ENCODE measurements at regions not wholly inside any gene's neighbourhood (a gene's known extent, or its start where the extent isn't known, plus 50 kb on each side); places are given as distances from the start of the nearest gene placed in this dataset.

DNA sequence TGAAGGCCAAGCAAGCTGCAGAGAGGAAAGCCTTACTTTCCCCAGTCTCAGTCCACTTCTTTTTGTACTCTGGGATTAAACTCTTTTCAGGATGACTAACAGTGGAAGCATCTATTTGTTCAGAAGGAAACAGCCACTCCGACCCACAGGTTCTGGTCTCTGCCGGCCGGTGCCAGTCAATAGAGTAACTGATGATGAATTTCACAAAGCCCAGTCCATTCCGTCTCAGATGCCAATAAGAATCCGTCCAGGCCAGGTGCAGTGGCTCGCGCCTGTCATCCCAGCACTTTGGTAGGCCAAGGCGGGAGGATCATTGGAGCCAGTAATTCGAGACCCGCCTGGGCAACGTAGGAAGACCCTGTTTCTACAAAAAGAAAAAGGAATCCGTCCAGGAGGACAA, 58.5 kb upstream of the HELT start:
- no peak for TF ChIP-seq POLR2AphosphoS5 (IDR thresholded peaks at IDR 0.05; ENCODE audit: low read depth, low read length)
- no peak for TF ChIP-seq TAF1 (IDR thresholded peaks at IDR 0.05; ENCODE audit: borderline replicate concordance, insufficient read depth, low read length)
- no peak for TF ChIP-seq SIN3A (IDR thresholded peaks at IDR 0.05; ENCODE audit: borderline replicate concordance, insufficient read depth, low read length)
- TF ChIP-seq, protein P1, sequence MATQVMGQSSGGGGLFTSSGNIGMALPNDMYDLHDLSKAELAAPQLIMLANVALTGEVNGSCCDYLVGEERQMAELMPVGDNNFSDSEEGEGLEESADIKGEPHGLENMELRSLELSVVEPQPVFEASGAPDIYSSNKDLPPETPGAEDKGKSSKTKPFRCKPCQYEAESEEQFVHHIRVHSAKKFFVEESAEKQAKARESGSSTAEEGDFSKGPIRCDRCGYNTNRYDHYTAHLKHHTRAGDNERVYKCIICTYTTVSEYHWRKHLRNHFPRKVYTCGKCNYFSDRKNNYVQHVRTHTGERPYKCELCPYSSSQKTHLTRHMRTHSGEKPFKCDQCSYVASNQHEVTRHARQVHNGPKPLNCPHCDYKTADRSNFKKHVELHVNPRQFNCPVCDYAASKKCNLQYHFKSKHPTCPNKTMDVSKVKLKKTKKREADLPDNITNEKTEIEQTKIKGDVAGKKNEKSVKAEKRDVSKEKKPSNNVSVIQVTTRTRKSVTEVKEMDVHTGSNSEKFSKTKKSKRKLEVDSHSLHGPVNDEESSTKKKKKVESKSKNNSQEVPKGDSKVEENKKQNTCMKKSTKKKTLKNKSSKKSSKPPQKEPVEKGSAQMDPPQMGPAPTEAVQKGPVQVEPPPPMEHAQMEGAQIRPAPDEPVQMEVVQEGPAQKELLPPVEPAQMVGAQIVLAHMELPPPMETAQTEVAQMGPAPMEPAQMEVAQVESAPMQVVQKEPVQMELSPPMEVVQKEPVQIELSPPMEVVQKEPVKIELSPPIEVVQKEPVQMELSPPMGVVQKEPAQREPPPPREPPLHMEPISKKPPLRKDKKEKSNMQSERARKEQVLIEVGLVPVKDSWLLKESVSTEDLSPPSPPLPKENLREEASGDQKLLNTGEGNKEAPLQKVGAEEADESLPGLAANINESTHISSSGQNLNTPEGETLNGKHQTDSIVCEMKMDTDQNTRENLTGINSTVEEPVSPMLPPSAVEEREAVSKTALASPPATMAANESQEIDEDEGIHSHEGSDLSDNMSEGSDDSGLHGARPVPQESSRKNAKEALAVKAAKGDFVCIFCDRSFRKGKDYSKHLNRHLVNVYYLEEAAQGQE (IDR thresholded peaks at IDR 0.05; ENCODE audit: insufficient read depth in 1 of 2, low read depth in 2 of 2, low read length in 2 of 2) = no peak
- TF ChIP-seq FOXP2 (optimal IDR thresholded peaks at IDR 0.05; ENCODE audit: borderline replicate concordance, extremely low read depth, extremely low read length, insufficient read depth) = no peak
